Activated T-cell treated with anti-CD3 and anti-CD28 coated beads for 1 hour (primary cell): ENCODE measurements at regions not wholly inside any gene's neighbourhood (a gene's known extent, or its start where the extent isn't known, plus 50 kb on each side); places are given as distances from the start of the nearest gene placed in this dataset.
"Not testable (repeated sequence)": the region's sequence is repeated elsewhere in the genome, so short reads cannot be mapped to it uniquely, and the experiment has no call there.

Experiments used
- DNase-seq: peaks from one replicate; pipeline ENCODE4 v3.0.0-alpha.2; 2020; ENCODE audit warnings: low read depth

- DNase-seq = no peak
Observed at GRCh38 chr5:164206196-164206595, 700.8 kb downstream of the MAT2B start.

GRCh38 chr5:164207646-164208045, 702.2 kb downstream of the MAT2B start:
- DNase-seq = no peak

- no peak for DNase-seq
Observed at GRCh38 chr5:164210491-164210890, 705.1 kb downstream of the MAT2B start.

GRCh38 chr5:164214698-164215097, 709.3 kb downstream of the MAT2B start:
- no peak for DNase-seq

DNA sequence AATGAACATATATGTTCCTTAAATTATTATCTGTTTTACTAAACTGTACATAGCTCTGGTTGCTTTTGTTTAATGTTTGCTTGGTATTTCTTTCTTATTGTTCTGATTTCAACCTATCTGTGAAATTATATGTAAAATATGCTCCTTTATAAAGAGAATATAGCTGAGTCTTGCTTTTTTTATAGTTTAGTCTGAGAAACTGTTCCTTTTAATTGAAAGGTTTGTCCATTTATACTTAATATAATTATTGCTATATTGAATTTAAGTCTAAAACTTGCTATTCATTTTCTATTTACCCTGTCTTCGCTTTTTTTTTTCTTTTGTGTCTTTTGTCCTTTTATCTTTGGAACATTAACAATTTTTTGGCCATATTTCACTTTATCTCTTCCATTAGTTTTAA, 712.0 kb downstream of the MAT2B start:
- DNase-seq = no peak

DNA sequence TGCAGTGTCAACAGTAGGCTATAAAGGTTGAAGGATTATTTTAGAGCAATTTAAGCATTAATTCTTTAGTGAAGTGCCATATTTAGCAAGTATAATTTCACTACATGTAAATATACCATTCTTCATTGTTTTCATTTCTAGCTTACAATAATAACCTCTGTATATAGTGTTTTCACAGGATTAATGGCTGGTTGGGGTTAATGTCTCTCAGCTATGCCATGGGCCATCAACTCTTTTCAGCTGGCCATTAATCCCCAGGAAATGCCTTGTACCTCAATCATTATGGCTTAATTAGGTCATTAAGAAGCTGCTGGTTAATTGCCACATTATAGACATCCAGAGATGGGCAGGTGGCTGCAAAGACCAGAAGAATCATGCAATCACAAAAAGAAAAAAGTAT, 715.1 kb downstream of the MAT2B start:
- no peak for DNase-seq

GRCh38 chr5:164224236-164224635, 718.8 kb downstream of the MAT2B start:
- DNase-seq = no peak

- no peak for DNase-seq
Observed at GRCh38 chr5:164224772-164225171, 719.4 kb downstream of the MAT2B start.

- no peak for DNase-seq
Observed at GRCh38 chr5:164230341-164230740, 724.9 kb downstream of the MAT2B start.

GRCh38 chr5:164233791-164234190, 728.4 kb downstream of the MAT2B start:
- DNase-seq = no peak

GRCh38 chr5:164234321-164234720, 728.9 kb downstream of the MAT2B start:
- DNase-seq = no peak

- DNase-seq = no peak
Observed at GRCh38 chr5:164235300-164235891, 730.0 kb downstream of the MAT2B start.

DNA sequence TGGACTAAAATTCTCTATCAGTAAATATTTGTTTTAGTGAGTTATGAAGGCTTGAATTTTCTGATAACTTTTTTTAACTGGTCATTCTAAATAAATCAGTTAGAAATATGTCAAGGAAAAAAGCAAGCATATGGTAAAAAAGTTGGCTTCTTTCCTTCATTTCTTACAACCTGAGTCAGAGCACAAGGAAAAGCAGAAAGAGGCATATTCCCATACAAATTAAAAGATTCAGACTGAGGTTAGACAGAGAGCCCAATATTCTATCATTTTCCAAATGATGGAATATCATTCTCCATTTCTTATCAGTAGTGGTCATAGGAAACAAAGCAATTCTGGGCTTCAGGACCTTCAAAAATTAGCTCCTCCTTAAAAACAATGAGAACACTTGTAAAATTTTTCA, 732.1 kb downstream of the MAT2B start:
- no peak for DNase-seq

GRCh38 chr5:164251781-164252180, 746.4 kb downstream of the MAT2B start:
- DNase-seq = not testable (repeated sequence)

DNA sequence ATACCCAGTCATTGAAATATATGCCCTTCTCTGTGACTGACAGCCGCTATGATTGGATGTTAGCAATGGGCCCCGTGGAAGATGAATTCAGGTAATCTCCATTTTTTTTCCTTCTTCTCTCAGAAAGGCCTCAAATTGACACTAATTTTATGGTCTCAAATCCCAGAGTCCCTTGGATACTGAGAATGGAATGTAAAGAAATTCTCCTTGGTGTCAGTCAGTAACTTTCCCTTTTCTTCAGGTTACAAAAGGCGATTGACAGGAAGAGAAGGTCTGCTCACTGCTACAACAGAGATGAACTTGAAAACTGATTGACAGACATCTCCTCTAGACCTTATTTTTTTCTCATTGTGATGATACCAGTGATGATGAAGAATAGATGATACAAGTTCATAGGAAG, 748.3 kb downstream of the MAT2B start:
- DNase-seq = no peak

DNA sequence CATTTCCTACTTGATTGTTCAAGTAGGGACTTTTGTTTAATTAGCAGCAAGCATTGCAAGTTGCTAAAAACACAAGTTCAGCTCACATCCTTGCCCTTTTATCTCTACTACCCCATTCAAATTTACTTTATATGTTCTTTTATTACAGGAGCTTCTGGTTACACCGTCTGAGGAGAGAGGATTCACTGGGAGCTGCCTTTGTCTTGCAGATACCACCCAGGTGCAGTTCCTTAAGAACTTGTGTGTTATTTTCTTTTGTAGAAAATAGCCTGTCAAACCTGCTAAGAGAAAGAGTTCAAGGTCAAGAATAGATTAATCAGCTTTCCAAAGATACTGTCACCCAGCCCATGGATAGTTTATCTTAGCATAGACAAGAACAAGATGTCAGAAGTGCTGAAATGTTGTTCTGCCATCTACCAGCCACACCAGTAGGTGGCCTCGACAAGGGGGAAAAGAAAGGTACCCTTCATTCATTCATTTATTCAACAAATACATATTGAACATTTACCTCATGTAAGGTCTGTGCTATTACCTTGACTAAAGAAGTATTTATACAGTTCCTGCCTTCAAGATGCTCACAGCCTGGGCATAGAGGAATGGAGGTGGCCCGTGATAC, 750.3 kb downstream of the MAT2B start:
- no peak for DNase-seq

DNA sequence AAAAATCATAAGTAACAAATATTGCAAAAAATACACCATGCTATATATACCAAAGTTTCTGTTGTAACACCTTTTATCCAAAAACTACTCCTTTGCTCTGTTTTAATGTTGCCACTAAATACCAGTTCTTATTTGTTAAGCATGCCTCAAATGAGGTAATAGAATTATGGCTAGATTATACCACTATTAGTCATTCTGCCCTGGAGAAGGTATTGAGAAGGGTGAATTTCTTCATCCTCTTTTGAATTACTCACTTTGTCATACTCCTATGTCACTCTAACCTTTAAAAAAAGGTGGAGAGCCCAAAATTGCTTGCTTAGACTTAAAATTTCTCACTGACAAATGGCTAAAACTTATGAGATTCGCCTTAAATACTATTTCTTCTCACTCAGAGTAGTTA, 750.9 kb downstream of the MAT2B start:
- DNase-seq = no peak

DNA sequence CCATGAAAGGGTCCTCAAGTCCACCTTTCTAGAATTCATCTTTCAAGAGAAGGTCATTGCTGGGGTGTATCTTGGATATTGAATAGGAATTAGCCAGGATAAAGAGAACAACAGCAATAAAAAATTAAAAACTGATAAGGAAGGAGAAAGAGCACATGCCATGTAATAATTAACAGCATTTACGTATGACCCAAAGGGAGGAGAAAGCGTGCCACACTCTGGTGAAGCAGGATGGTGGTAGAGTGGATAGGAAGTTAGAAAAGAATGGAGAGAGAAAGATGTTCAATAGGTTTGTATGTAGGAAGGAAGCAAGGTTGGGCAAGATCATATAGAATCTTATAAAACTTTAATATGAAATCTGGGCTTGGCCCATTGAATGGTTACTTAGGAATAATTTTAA, 751.5 kb downstream of the MAT2B start:
- no peak for DNase-seq

- DNase-seq = no peak
Observed at GRCh38 chr5:164265566-164265965, 760.1 kb downstream of the MAT2B start.

DNA sequence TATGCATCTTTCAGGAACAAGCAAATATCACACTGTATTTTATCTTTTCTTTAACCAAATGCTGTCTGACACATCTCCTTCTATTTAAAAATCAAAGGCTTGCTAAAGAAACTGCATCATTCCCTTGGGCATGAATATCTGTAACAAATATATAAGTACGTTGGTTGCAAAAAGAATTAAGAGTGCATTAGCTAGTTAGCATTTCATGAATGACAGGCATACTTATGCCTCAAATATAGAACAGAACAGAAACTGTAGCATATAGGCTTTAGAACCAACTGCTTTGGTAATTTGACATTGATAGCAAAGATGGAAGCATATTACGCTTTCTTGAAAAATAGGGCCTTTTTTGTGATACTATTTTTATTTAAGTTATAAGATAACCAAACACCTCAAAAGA, 761.2 kb downstream of the MAT2B start:
- DNase-seq = no peak

DNA sequence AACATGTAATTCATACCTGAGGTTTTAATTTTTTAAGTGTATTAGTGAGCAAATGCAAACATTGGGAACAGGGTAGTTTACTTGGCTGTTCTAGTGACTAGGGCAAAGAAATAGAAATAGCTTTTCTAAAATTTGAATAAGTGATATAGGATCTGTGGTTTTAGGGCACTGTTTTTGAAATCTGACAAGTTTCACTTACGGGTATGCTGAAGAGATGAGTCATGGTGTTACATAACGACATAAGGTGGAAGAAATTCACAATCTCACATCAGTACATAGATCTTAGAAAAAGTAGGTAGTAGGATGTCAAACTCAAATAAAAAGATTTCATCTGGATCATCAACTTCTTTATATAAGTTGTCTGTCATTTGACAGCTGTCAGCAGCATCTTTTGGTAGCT, 772.3 kb downstream of the MAT2B start:
- no peak for DNase-seq

DNA sequence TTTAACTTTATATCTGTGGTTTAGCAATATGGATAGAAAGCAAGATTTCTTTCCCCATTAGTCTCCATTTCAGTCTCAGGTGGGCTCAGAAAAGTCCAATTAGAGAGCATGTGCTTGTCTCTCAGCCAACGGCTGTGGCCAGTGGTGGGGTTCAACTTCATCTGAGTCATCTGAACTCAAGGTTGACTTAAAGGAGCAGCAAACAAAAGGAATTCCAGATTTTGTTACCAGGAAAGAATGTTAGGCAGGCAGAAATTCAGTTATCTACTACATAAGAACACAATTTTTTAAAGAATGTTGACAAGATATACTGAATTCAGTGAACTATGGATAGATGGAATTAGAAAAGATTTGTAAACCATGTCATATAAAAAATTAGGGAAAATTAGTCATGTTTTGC, 784.1 kb downstream of the MAT2B start:
- no peak for DNase-seq

GRCh38 chr5:164296603-164297080, 791.2 kb downstream of the MAT2B start:
- DNase-seq = no peak

DNA sequence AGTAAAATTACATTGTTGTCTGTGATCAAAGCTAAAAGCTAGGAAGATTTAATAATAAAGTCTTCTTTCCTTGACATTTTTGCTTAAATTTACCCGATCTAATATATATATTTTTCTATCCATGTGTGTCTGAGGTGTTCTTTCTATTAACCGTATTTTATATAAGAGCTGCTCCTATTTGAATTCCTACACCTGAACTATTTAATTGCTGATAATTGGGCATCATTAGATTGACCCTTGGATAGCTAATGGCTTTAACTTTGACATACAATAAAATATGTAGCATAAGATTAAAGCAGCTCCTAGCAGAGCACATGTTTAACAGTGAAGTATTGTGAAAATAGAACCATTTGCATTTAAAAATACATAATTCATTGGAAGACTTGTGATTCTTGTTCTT, 792.7 kb downstream of the MAT2B start:
- DNase-seq = no peak
